ENCODE measurements at regions not wholly inside any gene's neighbourhood (a gene's known extent, or its start where the extent isn't known, plus 50 kb on each side); places are given as distances from the start of the nearest gene placed in this dataset.

DNA sequence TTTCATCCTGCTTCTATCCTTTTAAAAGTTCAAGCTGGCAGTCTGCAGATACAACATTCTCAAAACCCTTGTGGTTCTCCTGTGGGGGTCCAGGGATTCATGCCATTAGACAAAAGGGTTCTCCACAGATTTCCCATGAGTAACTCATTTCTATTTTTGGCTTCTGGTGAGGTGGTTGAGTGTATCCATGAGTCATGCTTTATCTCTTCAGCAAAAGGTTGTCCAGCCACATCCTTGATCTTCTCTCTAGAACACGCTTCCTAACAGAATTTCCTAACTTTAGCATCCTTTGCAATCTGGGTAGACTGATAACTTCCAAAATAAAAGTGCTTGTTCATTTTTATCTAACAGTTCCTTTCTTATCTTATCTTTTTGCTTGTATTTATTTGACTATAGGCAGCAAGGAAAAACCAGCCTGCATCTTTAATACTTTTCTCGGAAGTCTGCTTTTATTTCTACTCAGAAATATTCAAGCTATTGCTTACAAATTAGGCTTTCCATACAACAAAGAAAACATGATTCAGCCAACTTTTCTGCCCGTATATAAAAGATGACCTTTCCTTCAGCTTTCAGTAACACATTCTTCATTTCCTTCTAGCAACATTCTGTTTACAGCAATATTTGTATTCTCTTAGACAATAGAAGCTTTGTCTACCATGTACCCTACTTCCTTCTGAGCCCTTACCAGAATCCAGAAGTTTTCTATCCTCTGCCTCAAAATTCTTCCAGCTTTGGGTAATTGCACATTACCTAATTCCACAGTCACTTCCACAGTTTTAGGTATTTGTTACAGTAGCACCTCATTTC, 79.3 kb upstream of the IL6 start:
- peaks cover 11% of the 10 kb centered on the region for H3K9me3 ChIP-seq (ENCODE audit: control insufficient read depth, insufficient read depth, low read length)
- H3K27me3 Mint-ChIP-seq (ENCODE audit: low read depth in 2 of 2): peaks cover 0 to 6% of the 10 kb centered on the region in 2 donors

GRCh38 chr7:22645418-22646181, 81.4 kb upstream of the IL6 start:
- Mint-ChIP-seq H3K4me3 (no peak overlapping the region), H3K4me1 (no peaks in the 10 kb centered on the region), H3K27ac (no peak overlapping the region), H3K27me3 (ENCODE audit: low read depth in 2 of 2) (peaks cover 0 to 2% of the 10 kb centered on the region in 2 donors), H3K9me3 (peaks cover 4 to 14% of the 10 kb centered on the region in 2 donors), H3K36me3 (peaks cover 20% of the 10 kb centered on the region)
- Histone ChIP-seq H3K36me3 (ENCODE audit: control insufficient read depth, insufficient read depth, low read length) (no peaks in the 10 kb centered on the region), H3K4me1 (ENCODE audit: control insufficient read depth, insufficient read depth, low read length) (no peaks in the 10 kb centered on the region), H3K27ac (ENCODE audit: low read length) (no peak overlapping the region), H3K27me3 (ENCODE audit: control insufficient read depth, insufficient read depth, low read length) (no peaks in the 10 kb centered on the region), H3K9me3 (ENCODE audit: control insufficient read depth, insufficient read depth, low read length) (peaks cover 11% of the 10 kb centered on the region), H3K4me3 (ENCODE audit: low read length) (no peak overlapping the region)
- intact Hi-C loops (cut with micrococcal nuclease): no loop called here
- DNase-seq: no peak
- TF ChIP-seq CTCF (IDR thresholded peaks at IDR 0.05): no peak
- ATAC-seq: no peak

More for the DNA sequence above, 79.3 kb upstream of the IL6 start:
- Histone ChIP-seq H3K27me3 (ENCODE audit: control insufficient read depth, insufficient read depth, low read length) (no peaks in the 10 kb centered on the region), H3K4me3 (ENCODE audit: low read length) (no peak overlapping the region), H3K27ac (ENCODE audit: low read length) (no peak overlapping the region), H3K4me1 (ENCODE audit: control insufficient read depth, insufficient read depth, low read length) (no peaks in the 10 kb centered on the region), H3K36me3 (ENCODE audit: control insufficient read depth, insufficient read depth, low read length) (no peaks in the 10 kb centered on the region)
- intact Hi-C loops (cut with micrococcal nuclease): no loop called here
- WGBS (ENCODE audit: insufficient coverage): 79% methylated on average over 3 of the region's 3 CpGs
- Mint-ChIP-seq H3K4me1 (no peaks in the 10 kb centered on the region), H3K36me3 (peaks cover 20% of the 10 kb centered on the region), H3K4me3 (no peak overlapping the region), H3K9me3 (peaks cover 4 to 14% of the 10 kb centered on the region in 2 donors), H3K27ac (no peak overlapping the region)
- no peak for DNase-seq
- ATAC-seq: no peak
- TF ChIP-seq CTCF (IDR thresholded peaks at IDR 0.05): no peak

DNA sequence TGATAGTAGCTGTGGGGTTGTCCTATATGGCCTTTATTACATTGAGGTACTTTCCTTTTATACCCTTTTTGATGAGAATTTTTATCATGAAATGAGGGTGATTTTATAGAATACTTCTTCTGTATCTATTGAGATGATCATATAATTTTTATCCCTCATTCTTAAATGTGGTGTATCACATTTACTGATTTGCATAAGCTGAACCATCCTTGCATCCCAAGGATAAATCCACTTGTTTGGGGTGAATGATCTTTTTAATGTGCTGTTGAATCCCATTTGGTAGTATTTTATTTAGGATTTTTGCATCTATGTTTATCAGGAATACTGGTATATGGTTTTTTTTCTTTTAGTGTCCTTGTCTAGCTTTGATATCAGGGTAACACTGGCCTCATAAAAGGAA, 84.5 kb upstream of the IL6 start:
- no peaks in the 10 kb centered on the region for H3K4me1 ChIP-seq (ENCODE audit: control insufficient read depth, insufficient read depth, low read length)
- ATAC-seq (no peak), DNase-seq (no peak)
- Mint-ChIP-seq H3K4me3 (no peak overlapping the region), H3K36me3 (peaks cover 8% of the 10 kb centered on the region), H3K9me3 (peaks cover 4 to 14% of the 10 kb centered on the region in 2 donors), H3K27me3 (ENCODE audit: low read depth in 2 of 2) (peaks cover 0 to 2% of the 10 kb centered on the region in 2 donors), H3K4me1 (no peaks in the 10 kb centered on the region), H3K27ac (no peak overlapping the region)
- no peaks in the 10 kb centered on the region for H3K27me3 ChIP-seq (ENCODE audit: control insufficient read depth, insufficient read depth, low read length)
- H3K27ac ChIP-seq (ENCODE audit: low read length): no peak overlapping the region
- no peaks in the 10 kb centered on the region for H3K36me3 ChIP-seq (ENCODE audit: control insufficient read depth, insufficient read depth, low read length)
- no peak overlapping the region for H3K4me3 ChIP-seq (ENCODE audit: low read length)
- no peak for TF ChIP-seq CTCF (IDR thresholded peaks at IDR 0.05)
- H3K9me3 ChIP-seq (ENCODE audit: control insufficient read depth, insufficient read depth, low read length): peaks cover 11% of the 10 kb centered on the region
- intact Hi-C loops (cut with micrococcal nuclease): no loop called here
